ENCODE measurements at regions not wholly inside any gene's neighbourhood (a gene's known extent, or its start where the extent isn't known, plus 50 kb on each side); places are given as distances from the start of the nearest gene placed in this dataset.

DNA sequence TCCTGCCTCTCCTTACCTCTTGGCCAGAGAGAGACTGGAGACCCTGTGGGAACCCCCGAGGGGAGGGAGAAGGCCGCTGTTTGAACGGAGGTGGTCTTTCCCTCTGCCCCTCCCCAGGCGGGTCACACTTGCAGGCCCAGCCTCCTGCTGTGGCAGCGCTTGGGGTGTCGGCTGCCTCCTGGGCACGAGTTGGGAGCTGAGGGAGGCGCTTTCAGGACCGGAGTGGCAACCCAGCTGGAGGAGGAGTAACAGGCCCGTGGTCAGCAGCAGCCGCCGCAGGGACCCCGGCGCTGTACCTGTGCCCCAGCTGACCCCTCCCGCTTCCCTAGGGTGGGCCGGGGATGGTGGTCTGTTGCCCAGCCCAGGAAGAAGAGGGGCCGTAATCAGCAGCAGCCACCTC lies 278.3 kb downstream of the SEC14L1 start:
- DNase-seq (ENCODE audit: low read depth), result no peak

DNA sequence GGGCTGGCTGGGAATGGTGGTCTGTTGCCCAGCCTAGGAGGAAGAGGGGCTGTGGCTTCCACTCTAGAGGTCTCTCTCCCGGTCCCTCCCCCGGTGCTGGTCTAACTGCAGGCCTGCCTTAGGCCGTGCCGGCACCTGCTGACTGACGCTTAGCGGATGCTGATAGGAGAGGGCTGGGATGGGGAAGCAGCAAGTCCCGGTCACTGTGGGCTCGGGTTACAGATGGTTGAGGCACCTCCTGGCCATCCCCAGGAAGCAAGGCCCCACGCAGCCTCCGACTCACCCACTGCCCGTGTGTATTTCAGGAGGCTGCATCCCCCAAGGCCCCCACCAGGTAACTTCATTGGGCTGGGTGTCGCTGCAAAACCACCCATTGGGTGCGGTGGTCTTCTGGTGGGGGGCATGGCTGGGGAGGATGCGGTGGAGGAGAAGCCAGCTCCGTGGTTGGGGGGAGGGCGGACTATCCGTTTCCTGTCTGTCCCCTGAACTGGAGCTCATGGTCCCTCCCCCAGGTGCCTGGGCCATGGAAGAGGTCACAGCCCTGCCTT lies 278.9 kb downstream of the SEC14L1 start:
- DNase-seq (ENCODE audit: low read depth), result no peak

DNA sequence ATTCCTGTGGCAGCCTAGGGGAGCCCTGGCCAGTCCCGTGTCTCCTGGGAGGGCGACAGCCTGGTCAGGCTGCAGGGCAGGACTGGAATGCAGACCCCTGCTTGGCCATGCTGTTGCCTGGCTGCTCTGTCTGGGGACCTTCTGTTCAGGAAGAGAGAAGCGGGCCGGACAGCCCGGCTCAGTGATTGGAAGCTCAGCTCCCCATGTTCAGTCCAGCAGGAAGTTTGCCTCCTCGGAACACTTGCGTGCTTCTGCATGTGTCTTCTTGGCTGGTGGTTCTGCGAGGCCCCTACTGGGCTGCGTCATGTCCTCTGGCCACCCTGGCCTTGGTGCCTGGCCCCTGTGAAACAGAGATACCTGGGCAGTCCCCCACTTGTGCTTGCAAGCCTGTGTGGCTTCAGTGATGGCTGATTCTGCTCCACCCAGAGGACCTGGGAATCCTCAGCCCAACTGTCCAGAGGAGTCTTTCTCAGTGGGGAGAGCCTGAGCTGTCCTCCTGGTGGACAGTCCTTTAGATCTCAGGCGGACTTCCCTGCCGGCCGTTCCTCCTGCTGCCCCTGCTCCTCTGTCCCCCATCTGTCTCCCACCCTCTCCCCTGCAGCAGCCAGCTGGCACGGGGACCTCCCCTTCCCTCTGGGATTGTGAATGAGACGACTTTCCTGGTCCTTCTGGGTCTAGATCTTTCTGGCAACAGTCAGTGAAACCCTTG lies 279.5 kb downstream of the SEC14L1 start:
- DNase-seq (ENCODE audit: low read depth), result no peak

DNA sequence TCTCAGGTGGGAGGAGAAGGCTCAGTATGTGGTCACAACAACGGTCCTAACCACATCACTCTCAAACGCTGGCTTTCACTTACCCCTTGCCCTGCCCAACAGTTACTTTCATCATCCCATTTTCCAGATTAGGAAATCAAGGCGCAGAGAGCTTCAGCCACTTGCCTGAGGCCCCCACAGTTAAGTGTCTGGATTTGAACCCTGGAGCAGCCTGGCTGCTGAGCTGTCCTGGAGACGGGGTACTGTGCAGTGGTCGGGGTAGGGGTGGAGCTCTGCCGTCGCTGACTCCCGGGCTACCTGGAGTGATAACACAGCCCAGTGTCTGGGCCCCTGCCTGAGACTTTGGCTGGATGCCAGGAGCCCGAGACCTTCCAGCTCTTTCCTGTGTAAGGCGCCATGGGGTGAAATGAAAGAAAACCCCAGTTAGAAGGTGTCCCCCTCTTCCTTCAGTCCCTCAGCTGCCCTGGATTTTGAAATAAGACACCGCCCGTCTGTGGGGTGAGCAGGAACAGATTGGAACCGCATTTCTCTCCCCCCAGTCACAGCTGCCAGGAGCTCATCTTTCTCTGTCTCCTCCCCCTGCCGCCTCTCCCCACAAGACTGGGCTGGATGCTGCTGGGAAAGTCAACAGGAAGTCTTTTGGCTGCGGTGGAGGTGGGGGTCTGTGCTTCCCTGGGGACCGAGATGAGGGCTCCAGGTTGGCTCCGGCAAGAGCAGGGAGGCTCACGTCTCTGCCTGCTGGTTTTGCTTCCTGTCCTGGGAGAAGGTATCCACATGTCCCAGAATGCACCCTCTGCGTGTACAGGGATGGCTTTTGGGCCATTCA lies 280.2 kb downstream of the SEC14L1 start:
- DNase-seq (ENCODE audit: low read depth), result no peak

GRCh38 chr17:77421630-77421972 lies 280.8 kb downstream of the SEC14L1 start:
- no peak for DNase-seq (ENCODE audit: low read depth)

DNA sequence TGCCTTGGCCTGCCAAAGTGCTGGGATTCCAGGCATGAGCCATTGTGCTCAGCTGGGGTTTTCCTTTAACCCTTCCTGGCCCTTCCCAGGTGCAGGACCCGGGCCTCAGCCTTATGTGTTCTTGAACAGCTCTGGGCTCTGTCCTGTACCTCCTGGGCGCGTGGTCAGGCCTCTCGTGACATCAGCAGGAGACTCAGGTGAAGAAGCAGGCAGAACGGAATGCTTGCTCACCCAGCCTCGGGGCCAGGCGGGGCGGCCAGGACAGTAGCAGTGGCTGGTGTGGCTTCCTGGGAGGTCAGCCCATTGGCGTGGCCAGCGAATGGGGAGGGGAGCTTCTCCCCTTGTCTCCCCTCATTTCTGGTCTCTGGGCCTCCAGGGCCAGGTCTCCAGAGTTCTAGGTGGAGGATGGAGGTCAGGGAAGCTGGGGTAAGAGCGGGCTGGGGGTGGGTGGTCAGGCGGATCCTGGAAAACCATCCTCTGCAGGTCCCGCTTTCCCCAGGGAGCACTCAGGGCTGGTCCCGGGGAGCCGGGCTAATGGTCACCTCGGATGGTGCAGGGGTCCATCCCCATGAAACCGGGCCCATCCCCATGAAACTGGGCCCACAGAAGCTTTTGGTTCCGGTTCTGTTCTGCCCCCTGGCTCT lies 281.5 kb downstream of the SEC14L1 start:
- DNase-seq (ENCODE audit: low read depth), result no peak

DNA sequence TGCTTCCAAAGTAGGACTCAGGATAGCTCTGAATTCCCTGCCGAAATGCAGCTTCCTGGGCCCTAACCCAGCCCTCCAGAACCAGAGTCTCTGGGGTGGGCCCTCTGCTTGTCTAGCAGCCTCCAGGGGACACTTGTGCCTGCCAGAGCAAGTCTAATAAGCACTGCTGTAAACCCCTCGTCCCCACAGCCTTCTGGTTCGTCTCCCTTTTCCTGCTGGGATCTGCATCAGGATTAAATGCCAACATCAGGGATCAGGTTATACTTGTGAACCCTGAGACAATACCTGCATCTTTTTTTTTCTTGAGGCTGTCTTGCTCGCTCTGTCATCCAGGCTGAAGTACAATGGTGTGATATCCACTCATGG lies 282.0 kb downstream of the SEC14L1 start:
- DNase-seq (ENCODE audit: low read depth), result no peak

GRCh38 chr17:77423589-77424451 lies 283.1 kb downstream of the SEC14L1 start:
- DNase-seq (ENCODE audit: low read depth), result peak; percentile 67

- DNase-seq (ENCODE audit: low read depth), result no peak
Measured at GRCh38 chr17:77424585-77425344, 284.0 kb downstream of the SEC14L1 start.

- DNase-seq (ENCODE audit: low read depth), result no peak
Measured at GRCh38 chr17:77425348-77425747, 284.6 kb downstream of the SEC14L1 start.

DNA sequence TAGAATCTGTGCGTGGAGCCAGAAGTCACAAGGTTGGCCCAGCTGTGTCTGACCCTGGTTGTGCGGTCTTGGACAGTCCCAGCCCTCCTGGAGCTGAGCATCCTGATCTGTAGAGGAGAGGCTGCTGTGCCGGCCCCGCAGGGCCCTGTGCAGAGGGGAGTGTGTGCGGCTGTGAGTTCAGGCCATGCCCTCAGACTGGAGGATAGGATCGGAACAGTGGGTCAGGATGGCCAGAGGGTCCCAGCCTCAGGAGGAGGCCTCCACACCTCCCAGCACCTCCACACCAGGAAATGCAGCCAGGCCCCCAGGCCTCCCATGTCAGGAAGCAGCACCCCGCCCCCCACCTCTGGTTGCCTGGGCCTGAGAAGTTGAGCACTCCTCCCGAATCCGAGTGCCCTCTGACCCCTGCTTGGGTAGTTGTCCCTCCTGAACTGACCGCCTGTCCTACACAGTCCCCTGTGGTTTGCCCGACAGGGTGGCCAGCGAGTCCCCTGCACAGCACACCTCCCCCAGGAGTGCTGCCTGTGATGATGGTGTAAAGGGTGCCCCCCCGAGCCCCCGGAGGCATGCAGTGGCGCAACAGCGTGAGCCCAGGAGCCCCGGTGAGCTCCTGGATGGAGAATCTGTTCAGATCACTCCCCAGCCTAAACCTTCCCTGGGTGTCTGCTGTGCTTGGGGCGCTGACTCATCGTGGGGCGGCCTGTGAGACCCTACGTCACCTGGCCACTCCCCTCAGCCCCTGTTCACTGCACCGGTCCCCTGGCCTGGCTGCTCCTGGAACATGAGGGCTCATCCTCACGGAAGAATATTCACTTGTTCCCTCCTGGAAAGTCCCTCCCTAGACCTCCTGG lies 285.2 kb downstream of the SEC14L1 start:
- no peak for DNase-seq (ENCODE audit: low read depth)

- no peak for DNase-seq (ENCODE audit: low read depth)
Measured at GRCh38 chr17:77426676-77427386, 286.1 kb downstream of the SEC14L1 start.

- peak; percentile 58 for DNase-seq (ENCODE audit: low read depth)
Measured at GRCh38 chr17:77427391-77427991, 286.7 kb downstream of the SEC14L1 start.

- DNase-seq (ENCODE audit: low read depth), result no peak
Measured at GRCh38 chr17:77428020-77428748, 287.4 kb downstream of the SEC14L1 start.

DNA sequence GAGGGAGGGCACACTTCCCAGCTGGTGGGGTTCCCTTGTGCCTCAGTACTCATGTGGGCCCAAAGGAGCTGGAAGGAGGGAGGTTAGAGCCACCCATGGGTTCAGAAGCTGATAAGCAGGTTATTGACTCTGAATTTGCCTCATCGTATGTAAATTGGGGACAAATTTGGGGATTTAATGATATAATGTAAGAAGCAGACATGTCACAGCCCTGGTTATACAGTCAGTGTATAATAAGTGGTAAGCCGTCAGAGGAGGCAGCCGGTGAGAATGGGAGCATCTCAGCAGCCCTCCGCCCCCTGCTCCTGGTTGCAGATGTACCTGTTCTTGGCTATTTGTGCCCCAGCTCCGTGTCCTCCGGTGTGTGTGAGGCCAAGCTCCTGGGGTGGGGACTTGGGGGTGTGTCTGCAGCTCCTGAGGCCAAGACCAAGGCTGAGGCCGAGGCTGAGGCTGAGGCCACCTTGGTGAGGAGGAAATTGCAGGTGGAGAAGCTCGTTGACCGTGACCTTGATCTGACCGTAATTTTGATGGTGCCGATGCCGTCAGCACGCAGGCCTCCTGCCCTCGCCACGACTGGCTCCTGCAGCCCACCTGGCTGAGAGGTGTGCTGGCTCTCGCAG lies 288.1 kb downstream of the SEC14L1 start:
- no peak for DNase-seq (ENCODE audit: low read depth)

DNA sequence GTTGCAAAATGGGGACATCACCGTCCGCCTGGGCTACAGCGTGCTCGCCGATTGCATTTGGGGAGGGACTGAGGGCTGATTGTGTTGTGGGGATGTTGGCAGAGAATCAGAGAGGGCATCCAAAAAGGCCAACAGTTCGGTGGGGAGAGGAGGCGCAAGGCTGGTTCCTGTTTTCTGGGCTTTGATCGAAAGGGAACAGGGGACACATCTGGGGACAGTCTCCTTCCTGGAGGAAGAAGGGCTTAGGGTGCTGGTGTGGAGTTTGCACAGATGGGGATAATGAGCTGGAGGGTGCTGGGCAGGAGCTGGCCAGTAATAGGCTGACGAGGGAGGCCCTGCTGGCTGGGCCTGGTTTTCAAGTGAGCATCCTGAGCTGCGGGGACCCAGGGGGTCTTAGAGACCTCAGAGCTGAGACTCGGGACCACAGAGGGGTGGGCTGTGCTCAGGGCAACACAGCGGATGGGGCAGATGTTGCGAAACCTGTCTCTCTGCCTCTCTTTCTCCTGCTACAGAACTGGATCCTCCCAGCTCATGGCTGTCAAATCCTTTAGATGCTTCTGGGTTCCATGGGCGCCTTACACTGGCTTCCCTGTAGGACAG lies 288.7 kb downstream of the SEC14L1 start:
- no peak for DNase-seq (ENCODE audit: low read depth)

GRCh38 chr17:77429969-77430752 lies 289.4 kb downstream of the SEC14L1 start:
- DNase-seq (ENCODE audit: low read depth), result peak; percentile 93

Measured in HS-5 (cell line).